ENCODE measurements at regions not wholly inside any gene's neighbourhood (a gene's known extent, or its start where the extent isn't known, plus 50 kb on each side); places are given as distances from the start of the nearest gene placed in this dataset.

GRCh38 chr11:15890031-15890713 is 466.2 kb downstream of the SOX6 start:
- TF ChIP-seq CTCF (IDR thresholded peaks at IDR 0.05) (no peak), POLR2A (IDR thresholded peaks at IDR 0.05) (no peak)

All from uterus (tissue), 2 donors.